ENCODE measurements at regions not wholly inside any gene's neighbourhood (a gene's known extent, or its start where the extent isn't known, plus 50 kb on each side); places are given as distances from the start of the nearest gene placed in this dataset.
"Not testable (repeated sequence)": the region's sequence is repeated elsewhere in the genome, so short reads cannot be mapped to it uniquely, and the experiment has no call there.

- DNase-seq (ENCODE audit: low read depth) = no peak
Measured at GRCh38 chr12:76177821-76178220, 93.3 kb upstream of the NAP1L1 start.

GRCh38 chr12:76176940-76177339, 92.5 kb upstream of the NAP1L1 start:
- DNase-seq (ENCODE audit: low read depth) = no peak

- not testable (repeated sequence) for DNase-seq (ENCODE audit: low read depth)
Measured at GRCh38 chr12:76175946-76176345, 91.5 kb upstream of the NAP1L1 start.

GRCh38 chr12:76173756-76174155, 89.3 kb upstream of the NAP1L1 start:
- no peak for DNase-seq (ENCODE audit: low read depth)

GRCh38 chr12:76158518-76159321, 74.2 kb upstream of the NAP1L1 start:
- peak; percentile 63 for DNase-seq (ENCODE audit: low read depth)

- no peak for DNase-seq (ENCODE audit: low read depth)
Measured at GRCh38 chr12:76156726-76157125, 72.2 kb upstream of the NAP1L1 start.

- no peak for DNase-seq (ENCODE audit: low read depth)
Measured at GRCh38 chr12:76156314-76156713, 71.8 kb upstream of the NAP1L1 start.

GRCh38 chr12:76155157-76155670, 70.7 kb upstream of the NAP1L1 start:
- no peak for DNase-seq (ENCODE audit: low read depth)

GRCh38 chr12:76153616-76154015, 69.1 kb upstream of the NAP1L1 start:
- no peak for DNase-seq (ENCODE audit: low read depth)

- DNase-seq (ENCODE audit: low read depth) = no peak
Measured at GRCh38 chr12:76152181-76152807, 67.8 kb upstream of the NAP1L1 start.

GRCh38 chr12:76144245-76144549, 59.7 kb upstream of the NAP1L1 start:
- DNase-seq (ENCODE audit: low read depth) = no peak

- no peak for DNase-seq (ENCODE audit: low read depth)
Measured at GRCh38 chr12:76143343-76144244, 59.1 kb upstream of the NAP1L1 start.

GRCh38 chr12:76142305-76142704, 57.8 kb upstream of the NAP1L1 start:
- DNase-seq (ENCODE audit: low read depth) = no peak

- no peak for DNase-seq (ENCODE audit: low read depth)
Measured at GRCh38 chr12:76138656-76139055, 54.2 kb upstream of the NAP1L1 start.

- no peak for DNase-seq (ENCODE audit: low read depth)
Measured at GRCh38 chr12:76137606-76138005, 53.1 kb upstream of the NAP1L1 start.

- no peak for DNase-seq (ENCODE audit: low read depth)
Measured at GRCh38 chr12:76135456-76135855, 51.0 kb upstream of the NAP1L1 start.
